Chondrocyte (in vitro differentiated cells): ENCODE measurements at regions not wholly inside any gene's neighbourhood (a gene's known extent, or its start where the extent isn't known, plus 50 kb on each side); places are given as distances from the start of the nearest gene placed in this dataset.

Experiments used
- DNase-seq: peaks from one replicate; pipeline ENCODE4 v3.0.0; 2021; ENCODE audit warnings: mixed read lengths, low spot score
- H3K27ac Mint-ChIP-seq: one replicate; pipeline ENCODE4 v1.8.0; 2021; ENCODE audit warnings: mild to moderate bottlenecking, moderate library complexity, mixed read lengths; ENCODE audit not compliant: unreplicated experiment
- H3K27me3 Mint-ChIP-seq: 2 replicates; pipeline ENCODE4 v1.8.0; 2021; ENCODE audit warnings: low read depth, mixed read lengths
- H3K36me3 Mint-ChIP-seq: 2 replicates; pipeline ENCODE4 v1.8.0; 2021; ENCODE audit warnings: low read depth, mixed read lengths
- H3K4me1 Mint-ChIP-seq: 2 replicates; pipeline ENCODE4 v1.8.0; 2021; ENCODE audit warnings: low read depth, mild to moderate bottlenecking, mixed read lengths
- H3K4me3 Mint-ChIP-seq: one replicate; pipeline ENCODE4 v1.8.0; 2021; ENCODE audit warnings: mild to moderate bottlenecking, moderate library complexity, mixed read lengths; ENCODE audit not compliant: unreplicated experiment
- H3K9me3 Mint-ChIP-seq: 2 replicates; pipeline ENCODE4 v1.8.0; 2021; ENCODE audit warnings: low read depth, mixed read lengths
- CTCF ChIP-seq: fragments of 200-600 bp; sonication (generic); IDR thresholded peaks from 2 replicates; pipeline ENCODE4 v1.5.0; 2021; ENCODE audit warnings: antibody characterized with exemption, mild to moderate bottlenecking, moderate library complexity

GRCh38 chr10:53726921-53727320 lies 954.3 kb upstream of the MBL2 start:
- no peak for DNase-seq
- Mint-ChIP-seq H3K36me3 (no peaks in the 10 kb centered on the region), H3K4me1 (peaks cover 9% of the 10 kb centered on the region), H3K4me3 (no peak overlapping the region), H3K9me3 (peaks cover 3% of the 10 kb centered on the region), H3K27me3 (no peaks in the 10 kb centered on the region), H3K27ac (no peak overlapping the region)
- TF ChIP-seq CTCF: no peak

- Mint-ChIP-seq H3K27ac (no peak overlapping the region), H3K9me3 (no peaks in the 10 kb centered on the region), H3K36me3 (no peaks in the 10 kb centered on the region), H3K4me3 (no peak overlapping the region), H3K4me1 (peaks cover 9% of the 10 kb centered on the region), H3K27me3 (no peaks in the 10 kb centered on the region)
- no peak for DNase-seq
- TF ChIP-seq CTCF: no peak
Measured at GRCh38 chr10:53724581-53724980, 952.0 kb upstream of the MBL2 start.

GRCh38 chr10:53719658-53720057 lies 947.1 kb upstream of the MBL2 start:
- no peak for TF ChIP-seq CTCF
- H3K27ac Mint-ChIP-seq: no peak overlapping the region
- no peaks in the 10 kb centered on the region for H3K4me1 Mint-ChIP-seq
- DNase-seq: no peak
- H3K9me3 Mint-ChIP-seq: no peaks in the 10 kb centered on the region
- H3K4me3 Mint-ChIP-seq: no peak overlapping the region
- H3K36me3 Mint-ChIP-seq: no peaks in the 10 kb centered on the region
- H3K27me3 Mint-ChIP-seq: peaks cover 3% of the 10 kb centered on the region

- Mint-ChIP-seq H3K27ac (no peak overlapping the region), H3K27me3 (peaks cover 3% of the 10 kb centered on the region), H3K36me3 (no peaks in the 10 kb centered on the region), H3K4me3 (no peak overlapping the region), H3K9me3 (no peaks in the 10 kb centered on the region), H3K4me1 (no peaks in the 10 kb centered on the region)
- DNase-seq: no peak
- TF ChIP-seq CTCF: no peak
Measured at GRCh38 chr10:53716156-53716555, 943.6 kb upstream of the MBL2 start.

GRCh38 chr10:53713431-53713830 lies 940.8 kb upstream of the MBL2 start:
- Mint-ChIP-seq H3K27ac (no peak overlapping the region), H3K36me3 (no peaks in the 10 kb centered on the region), H3K27me3 (peaks cover 3% of the 10 kb centered on the region), H3K4me3 (no peak overlapping the region), H3K9me3 (peaks cover 5% of the 10 kb centered on the region), H3K4me1 (no peaks in the 10 kb centered on the region)
- no peak for TF ChIP-seq CTCF
- no peak for DNase-seq
